Putamen (tissue), 1 donor: ENCODE measurements at regions not wholly inside any gene's neighbourhood (a gene's known extent, or its start where the extent isn't known, plus 50 kb on each side); places are given as distances from the start of the nearest gene placed in this dataset.
A peak's percentile ranks its signal among the peaks of the same experiment; 100 is the strongest.
"Not testable (repeated sequence)": the region's sequence is repeated elsewhere in the genome, so short reads cannot be mapped to it uniquely, and the experiment has no call there.

Experiments used
- DNase-seq: peaks from one replicate; pipeline ENCODE4 v3.0.0-alpha.2; 2016; ENCODE audit warnings: low spot score

DNA sequence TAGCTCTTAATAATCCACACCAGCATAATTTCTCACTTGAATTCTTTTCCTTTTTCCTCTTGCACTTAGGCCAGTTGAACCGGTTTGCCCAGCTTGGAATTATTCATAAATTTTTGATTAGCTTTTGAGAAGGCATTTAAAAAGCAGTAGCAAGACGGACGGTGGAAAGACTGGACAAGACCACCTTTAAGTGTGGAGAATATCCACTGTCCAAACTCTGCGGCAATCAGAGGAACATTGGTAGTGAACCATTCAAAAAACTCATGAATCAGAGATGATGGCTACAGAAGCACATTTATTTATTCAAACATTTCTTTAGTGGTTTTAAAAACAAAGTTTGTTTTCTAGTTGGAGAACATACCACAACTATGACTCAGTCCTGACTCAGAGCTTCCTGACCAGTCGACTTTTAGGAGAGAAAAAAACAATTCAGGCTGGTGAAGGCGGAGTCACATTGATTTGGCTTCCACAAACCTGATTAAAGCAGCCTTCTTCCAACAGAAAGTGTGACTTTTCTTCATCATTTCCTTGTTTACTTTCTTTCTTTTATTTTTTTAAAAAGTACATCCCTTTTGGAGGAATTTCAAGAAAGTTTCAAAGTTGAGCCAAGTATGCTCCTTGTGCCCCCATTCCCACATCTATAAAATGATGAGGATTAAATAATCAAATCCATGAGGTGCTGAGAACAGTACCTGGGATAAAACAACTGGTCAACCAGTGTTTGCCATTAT, 128.8 kb downstream of the ADSS2 start:
- no peak for DNase-seq

DNA sequence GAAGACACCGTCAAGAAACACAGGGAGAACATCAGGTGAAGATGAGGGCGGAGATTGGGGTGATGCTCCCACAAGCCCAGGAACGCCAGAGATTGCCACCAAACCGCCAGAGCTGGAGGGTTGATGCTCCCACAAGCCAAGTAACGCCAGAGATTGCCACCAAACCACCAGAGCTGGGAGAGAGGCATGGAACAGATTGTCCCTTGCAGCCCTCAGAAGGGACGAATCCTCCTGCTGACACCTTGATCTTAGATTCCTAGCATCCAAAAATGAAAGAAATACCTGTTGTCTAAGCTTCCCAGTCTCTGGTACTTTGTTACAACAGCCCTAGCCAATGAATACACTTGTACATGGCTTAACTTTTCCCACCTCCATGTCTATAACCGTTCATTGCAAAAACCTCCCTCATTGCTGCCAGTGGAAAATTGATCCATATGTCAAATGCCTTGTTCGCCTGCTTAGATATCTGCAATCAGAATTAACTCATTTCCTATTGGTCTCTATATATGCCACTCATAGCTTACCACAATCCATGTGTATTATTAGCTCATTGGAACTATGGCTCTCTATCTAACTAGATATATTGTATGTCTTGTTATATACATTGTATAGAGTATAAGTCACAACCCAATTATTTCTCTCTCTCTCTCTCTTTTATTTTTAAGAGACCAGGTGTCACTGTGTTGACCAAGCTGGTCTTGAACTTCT, 127.4 kb downstream of the ADSS2 start:
- DNase-seq, result no peak

DNA sequence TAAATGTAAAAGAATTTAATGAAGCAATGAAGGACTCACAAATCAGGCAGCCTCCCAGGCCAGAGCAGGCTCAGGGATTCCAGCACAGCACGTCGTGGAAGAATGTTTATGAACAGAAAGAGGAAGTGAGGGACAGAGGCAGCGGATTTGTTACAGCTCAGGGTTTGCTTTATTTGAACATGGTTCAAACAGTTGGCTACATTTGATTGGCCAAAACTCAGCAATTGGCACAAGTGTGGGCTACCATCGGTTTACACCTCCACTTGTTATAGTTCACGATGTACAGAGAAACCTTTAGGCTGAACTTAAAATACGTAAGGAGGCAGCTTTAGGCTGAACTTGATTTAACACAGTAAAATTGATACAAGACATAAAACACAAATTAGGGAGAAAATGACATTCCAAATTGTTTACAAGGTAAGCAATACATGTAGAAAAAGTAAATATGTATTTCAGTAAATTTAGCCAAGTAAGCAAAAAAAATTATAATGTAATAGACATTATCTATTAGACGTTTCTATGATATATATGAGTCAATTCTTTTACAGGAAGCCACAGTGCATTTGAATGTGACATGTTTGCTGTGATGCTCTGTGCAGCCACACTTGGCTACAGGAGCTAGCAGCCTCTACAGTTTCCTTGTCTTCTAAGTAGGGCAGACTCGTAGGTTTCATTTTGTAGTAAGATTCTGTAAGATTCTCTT, 126.5 kb downstream of the ADSS2 start:
- DNase-seq, result no peak

DNA sequence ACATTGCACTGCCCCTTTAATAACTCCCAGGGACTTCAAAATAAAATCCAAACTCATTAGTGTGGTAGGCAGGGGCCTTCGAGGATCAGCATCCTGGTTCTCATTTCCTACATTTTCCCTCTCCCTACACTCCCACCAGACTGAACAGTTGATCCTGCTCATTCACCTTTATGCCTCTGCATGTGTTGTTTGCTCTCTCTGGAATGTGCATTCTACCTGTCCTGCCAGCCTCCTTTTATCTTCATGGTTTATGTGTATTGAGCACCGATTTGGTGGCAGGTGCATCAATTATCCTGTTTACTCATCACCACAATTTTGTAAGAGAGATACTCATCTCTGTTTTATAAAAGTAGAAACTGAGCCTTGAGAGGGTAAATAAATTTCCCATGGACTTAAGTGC, 125.0 kb downstream of the ADSS2 start:
- DNase-seq, result no peak

DNA sequence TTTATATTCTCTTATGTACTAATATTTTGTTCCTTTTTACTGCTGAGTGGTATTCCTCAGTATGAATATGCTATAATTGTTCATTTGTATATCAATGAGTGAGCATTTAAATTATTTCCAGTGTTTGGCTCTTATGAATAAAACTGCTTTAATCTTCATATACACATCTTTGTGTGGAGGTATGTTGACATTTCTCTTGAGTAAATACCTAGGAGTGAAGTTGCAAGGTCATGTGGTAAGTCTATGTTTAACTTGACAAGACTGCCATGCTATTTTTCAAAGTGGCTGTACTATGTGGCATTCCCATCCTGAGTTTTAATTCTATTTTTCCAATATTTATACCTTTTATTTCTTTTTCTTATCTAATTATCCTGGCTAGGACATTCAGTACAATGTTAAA, 124.2 kb downstream of the ADSS2 start:
- DNase-seq, result no peak

DNA sequence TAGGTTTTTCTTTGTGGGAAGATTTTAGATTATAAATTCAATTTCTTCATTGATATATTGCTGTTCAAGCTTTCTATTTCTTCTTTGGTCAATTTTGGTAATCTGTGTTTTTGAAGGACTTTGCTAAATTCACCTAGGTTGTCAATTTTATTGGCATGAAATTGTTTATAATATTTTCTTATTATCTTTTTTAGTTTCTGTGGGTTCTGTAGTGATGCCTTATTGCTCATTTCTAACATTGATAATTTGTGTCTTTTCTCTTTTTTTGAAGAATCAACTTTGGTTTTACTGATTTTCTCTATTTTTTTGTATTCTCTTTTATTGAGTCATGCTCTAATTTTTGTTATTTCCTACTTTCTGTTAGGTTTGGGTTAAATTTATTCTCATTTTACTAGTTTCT, 123.2 kb downstream of the ADSS2 start:
- no peak for DNase-seq

DNA sequence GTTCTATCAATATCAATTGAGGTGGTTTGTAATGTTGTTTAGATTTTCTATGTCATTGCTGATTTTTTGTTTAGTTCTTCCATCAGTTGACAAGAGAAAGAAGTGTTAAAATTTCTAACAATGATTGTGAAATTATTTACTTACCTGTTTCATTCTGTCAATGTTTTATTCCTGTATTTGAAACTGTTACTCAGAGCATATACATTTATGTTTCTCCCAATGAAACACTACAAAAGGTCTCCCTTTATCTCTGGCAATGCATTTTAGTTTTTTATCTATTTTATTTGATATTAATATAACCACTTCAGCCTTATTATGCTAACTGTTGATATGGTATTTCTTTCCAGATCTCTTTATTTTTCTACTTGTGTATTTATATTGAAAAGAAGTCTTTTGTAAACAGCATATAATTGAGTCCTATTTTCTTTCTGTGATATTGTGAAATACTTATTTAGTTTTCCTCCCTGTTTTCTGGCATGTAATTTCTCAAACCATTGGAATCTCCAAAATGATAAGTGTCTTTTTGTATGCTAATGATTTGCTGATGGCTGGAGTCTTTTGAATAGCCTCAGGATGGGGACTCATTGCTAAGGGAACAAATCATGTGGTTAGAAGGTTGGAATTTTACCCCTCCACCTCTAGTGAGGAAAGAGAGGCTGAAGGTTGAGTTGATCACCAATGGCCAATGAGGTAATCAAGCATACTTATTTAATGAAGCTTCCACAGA, 122.0 kb downstream of the ADSS2 start:
- DNase-seq, result no peak

DNA sequence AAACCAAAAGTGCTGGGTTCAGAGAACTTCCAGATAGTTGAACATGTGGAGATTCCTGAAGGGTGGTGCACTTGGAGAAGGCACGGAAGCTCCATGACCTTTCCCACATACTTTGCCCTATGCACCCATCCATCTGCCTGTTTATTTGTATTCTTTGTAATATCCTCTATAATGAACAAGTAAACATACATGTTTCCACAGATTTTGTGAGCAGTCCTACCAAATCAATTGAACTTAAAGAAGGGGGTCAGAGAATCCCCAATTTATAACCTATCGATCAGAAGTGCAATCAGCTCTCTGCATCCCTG, 121.4 kb downstream of the ADSS2 start:
- no peak for DNase-seq

DNA sequence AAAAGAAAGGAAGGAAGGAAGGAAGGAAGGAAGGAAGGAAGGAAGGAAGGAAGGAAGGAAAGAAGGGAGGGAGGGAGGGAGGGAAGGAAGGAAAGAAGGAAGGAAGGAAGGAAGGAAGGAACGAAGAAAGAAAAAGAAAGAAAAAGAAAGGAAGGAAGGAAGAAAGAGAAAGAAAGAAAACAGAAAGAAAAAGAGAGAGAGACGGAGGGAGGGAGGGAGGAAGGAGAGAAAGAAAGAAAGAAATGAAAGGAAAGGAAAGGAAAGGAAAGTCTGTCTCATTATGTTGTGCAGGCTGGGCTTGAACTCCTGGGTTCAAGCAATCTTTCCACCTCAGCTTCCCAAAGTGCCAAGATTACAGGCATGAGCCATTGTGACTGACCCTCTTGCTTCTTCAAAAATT, 118.9 kb downstream of the ADSS2 start:
- not testable (repeated sequence) for DNase-seq

DNA sequence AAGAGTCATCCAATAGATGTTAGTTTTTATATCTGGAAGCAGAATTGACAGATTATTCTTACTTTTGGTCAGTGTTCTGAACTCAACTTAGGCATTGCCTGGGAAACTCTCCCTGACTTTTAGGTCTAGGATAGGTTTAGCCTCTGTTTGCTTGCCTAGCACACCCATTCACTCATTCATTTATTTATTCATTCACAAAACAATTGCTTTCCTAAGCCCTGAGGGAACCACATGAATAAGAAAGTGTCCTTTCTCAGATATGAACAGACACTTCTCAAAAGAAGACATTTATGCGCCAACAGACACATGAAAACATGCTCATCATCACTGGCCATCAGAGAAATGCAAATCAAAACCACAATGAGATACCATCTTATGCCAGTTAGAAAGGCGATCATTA, 117.4 kb downstream of the ADSS2 start:
- not testable (repeated sequence) for DNase-seq

DNA sequence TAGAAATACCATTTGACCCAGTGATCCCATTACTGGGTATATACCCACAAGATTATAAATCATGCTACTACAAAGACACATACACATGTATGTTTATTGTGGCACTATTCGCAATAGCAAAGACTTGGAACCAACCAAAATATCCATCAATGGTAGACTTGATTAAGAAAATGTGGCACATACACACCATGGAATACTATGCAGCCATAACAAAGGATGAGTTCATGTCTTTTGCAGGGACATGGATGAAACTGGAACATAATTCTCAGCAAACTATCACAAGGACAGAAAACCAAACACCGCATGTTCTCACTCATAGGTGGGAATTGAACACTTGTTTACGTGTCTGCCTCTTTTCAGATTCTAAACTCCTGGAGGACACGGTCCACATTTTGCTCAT, 116.9 kb downstream of the ADSS2 start:
- DNase-seq, result not testable (repeated sequence)

DNA sequence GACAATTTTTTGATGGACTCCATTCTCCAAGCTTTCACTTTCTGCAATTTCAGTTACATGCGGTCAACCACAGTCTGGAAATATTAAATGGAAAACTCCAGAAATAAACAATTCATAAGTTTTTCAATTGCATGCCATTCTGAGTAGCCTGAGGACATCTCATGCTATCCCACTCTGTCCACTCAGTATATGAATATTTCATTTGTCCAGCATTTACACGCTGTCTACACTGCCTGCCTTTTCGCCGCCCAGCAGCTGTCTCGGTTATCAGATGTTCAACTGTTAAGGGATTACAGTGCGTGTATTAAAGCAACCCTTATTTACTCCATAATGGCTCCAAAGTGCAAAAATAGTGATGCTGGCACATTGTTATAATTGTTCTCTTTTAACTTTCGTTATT, 116.3 kb downstream of the ADSS2 start:
- no peak for DNase-seq

DNA sequence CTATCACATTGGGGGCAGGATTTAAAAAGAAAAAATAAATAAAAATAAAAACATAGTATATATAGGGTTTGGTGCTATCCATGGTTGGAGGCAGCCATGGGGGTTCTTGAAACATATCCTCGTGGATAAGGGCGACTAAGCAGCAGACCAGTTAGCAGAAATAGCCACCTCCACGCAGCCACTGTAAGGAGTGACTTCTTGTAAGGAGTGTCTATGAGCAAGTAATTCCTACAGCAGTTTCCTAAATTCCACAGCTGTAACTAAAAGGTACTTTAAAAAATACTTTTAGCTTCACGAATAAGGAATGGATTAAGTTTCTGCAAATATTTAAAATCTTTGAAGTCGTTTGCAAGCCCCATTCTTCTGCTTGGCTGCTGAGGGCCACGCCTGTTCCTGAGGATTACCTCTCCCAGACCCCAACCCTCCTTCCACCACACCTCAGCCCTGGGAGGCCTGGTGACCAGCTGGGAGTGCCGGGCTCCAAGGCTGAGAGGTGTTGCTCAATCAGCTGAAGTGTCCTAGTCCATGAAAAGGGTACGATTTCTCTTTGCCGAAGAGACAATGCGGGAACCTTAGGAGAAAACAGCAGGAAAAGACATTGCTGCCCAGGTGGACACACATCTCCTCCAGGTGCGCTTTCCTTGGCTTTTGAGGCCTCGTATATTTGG, 115.3 kb downstream of the ADSS2 start:
- DNase-seq, result no peak

DNA sequence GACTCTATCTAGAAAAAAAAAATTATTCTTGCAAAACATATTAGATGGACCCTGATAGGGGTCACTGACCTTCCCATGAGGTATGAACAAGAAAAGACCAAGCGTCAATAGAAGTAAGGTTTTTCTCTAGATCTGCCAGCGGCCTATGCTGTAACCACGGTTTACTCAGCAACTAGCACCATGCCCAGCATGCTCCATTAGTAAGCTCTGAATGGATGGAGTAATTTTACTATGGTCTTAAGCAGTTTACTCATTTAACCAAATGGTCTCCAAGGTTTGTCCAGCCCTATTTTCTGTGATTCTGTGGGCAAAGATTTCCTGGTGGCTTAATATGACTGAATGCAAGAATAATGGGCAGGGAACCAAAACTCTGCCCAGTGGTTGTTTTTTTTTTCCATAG, 113.9 kb downstream of the ADSS2 start:
- DNase-seq, result no peak

DNA sequence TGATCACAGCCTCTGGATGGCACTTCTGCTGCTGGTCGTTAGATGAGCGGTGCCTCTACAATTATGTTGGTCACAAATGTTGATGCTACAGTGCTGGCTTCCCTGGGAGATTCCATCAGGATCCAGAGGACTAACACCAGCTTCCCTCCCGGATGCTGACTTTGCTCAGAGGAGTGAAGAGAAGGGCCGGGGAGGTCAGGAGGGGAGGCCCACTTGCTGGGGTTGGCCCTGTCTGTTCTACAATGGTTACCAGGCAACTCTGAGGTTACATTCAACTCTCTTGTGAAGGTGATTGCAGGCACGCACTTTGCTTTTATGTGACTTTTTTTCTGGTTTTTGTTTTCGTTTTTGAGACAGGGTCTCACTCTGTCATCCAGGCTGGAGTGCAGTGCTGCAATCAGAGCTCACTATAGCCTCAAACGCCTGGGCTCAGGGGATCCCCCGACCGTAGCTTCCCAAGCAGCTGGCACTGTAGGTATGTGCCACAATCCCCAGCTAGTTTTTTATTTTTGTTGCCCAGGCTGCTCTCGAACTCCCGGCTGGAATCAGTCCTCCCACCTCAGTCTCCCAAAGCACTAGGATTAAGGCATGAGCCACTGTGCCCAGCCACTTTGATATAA, 112.5 kb downstream of the ADSS2 start:
- DNase-seq, result no peak

DNA sequence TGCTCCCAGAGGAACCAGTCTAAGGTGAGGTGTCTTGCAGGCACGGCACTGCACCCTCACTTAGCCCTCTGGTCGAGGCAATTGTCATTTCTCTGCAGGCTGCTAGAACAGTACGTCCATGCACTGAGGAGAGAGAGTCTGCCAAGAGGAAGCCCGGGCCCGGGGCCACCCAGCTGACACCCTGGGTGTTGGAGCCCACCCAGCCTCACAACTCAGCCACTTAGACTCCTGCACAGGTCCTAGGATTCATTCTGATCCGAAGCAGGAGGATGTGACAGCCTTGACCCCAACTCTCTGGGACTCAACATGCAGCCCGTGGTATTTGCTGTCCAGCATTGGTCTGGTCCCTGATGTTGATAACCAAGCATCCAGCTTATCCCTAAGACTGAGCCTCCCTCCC, 111.9 kb downstream of the ADSS2 start:
- no peak for DNase-seq

DNA sequence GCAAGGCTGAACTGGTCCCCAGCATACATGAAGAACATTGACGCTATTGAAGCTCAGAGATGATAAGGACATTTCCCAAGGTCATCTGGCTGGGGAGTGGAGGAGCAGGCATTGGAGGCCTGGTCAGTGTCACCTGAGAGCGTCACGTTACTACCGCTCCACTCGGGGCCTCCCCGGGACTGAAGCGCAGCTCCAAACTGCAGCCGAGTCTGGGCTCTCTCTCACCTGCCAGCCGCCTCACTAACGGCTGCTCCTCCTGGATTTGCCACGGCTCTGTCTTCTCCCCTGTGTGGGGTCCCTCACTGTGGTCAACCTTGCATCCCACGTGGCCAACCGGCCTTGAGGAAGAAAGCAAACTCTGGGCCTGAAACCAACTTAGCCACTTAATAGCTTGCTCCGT, 111.3 kb downstream of the ADSS2 start:
- DNase-seq, result no peak

DNA sequence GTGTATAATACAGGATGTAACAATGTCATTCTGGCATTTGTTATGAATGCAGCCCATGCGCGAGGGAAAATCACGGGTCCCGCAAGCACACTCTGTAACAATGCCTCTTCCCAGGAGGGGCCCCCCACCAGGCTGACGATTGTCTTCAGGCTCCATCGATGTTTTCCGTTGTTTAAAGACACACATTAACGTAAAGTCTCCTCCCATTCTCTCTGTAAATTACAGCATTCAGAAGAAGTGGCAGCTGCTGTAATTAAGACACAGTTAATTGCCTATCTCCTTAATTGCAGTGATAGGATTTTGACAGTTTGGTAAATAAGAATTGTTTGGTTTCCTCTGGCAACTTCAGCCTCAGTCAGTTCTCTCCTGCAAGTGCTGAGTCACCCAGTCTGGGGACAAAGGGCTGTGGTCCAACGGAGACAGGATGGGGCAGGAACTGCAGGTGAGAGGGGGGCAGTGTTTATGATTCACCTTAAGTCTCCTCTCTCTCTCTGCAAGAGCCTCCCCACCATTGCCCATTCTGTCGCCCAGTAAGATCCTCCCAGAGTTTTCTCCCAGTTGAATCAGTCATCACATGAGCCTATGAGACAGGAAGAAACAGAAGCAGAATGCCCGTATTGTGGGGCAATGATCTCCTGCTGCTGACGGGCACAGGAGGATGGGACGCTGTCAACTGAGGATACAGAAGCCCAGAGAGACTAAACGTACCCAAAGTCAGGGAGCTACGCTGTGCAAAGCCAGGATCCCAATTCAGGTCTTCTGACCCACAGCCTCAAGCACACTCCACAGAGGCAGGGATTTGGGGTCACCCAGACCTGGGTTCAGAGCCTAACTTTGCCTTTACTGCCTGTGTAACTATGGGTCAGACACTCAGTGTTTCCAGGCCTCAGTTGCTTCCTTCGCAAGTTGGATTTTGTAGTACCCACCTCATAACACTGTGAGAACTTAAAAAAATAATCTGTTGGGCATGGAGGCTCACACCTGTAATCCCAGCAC, 110.0 kb downstream of the ADSS2 start:
- peak; percentile 57 for DNase-seq

DNA sequence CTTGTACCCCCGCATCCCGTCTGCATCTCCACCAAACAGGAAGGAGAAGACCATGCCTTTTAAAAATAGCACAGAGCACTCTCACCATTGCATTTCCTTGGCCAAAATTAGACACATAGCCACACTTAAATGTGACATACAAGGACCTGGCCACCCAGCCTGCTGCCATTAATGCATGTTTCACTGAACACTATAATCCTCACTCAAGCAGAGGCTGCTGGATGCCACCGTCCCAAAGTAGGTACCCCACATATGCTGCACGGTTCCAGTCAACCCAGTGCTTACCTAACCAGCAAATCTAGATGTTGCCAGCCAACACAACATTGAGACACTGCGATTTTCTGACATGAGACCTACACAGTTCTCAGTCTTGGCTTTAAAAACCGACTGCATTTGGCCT, 107.7 kb downstream of the ADSS2 start:
- no peak for DNase-seq

DNA sequence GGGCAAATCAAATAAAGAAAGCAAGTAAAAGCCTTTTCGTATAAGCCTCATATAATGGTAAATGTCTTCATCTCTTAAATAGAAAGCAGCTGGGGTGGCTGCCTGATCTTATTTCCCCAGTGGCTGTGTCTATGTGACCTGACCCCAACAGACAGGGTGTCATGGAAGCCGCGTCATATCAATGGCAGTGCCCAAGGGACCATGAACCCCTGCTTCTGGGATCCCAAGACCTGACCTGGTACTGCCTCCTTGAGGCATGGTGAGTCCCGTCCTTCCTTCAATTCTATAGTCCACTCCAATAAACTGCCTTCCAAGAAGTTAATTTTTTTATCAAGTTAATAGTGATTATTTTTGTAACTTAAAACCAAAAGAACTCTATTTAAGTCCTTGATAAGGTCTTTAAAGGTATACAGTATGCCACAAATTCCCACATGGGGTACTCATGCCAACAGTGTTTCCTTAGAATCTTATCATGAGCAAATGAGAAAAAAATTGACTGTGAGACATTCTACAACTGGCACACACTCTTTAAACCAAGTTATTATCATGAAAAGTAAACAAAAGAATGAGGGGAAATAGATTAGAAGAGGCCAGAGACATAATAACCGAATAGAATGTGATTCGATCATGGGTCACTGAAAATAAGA, 104.6 kb downstream of the ADSS2 start:
- DNase-seq, result no peak
